Osteoblast (primary cell): ENCODE measurements at regions not wholly inside any gene's neighbourhood (a gene's known extent, or its start where the extent isn't known, plus 50 kb on each side); places are given as distances from the start of the nearest gene placed in this dataset.

Source experiments
- DNase-seq: peaks from one replicate; pipeline ENCODE4 v3.0.0; 2011; ENCODE audit warnings: low spot score, mixed read lengths; ENCODE audit not compliant: insufficient read length; ENCODE audit errors: missing footprints
- H2AFZ ChIP-seq: 2 replicates; pipeline ENCODE4 v1.6.0; 2011; ENCODE audit warnings: mild to moderate bottlenecking, low read length
- H3K27ac ChIP-seq: 2 replicates; pipeline ENCODE4 v1.5.1; 2011; ENCODE audit warnings: mild to moderate bottlenecking, low read depth, low read length, moderate library complexity
- H3K27me3 ChIP-seq: 2 replicates; pipeline ENCODE4 v1.6.0; 2012; ENCODE audit warnings: mild to moderate bottlenecking, control low read depth, inconsistent platforms, low read length, moderate library complexity; ENCODE audit not compliant: insufficient read depth
- H3K36me3 ChIP-seq: 2 replicates; pipeline ENCODE4 v1.5.1; 2011; ENCODE audit warnings: mild to moderate bottlenecking, low read length, control low read depth, moderate library complexity; ENCODE audit not compliant: insufficient read depth
- H3K4me1 ChIP-seq: 2 replicates; pipeline ENCODE4 v1.5.1; 2011; ENCODE audit warnings: mild to moderate bottlenecking, low read length, control low read depth, moderate library complexity; ENCODE audit not compliant: insufficient read depth
- H3K4me2 ChIP-seq: 2 replicates; pipeline ENCODE4 v1.6.0; 2011; ENCODE audit warnings: mild to moderate bottlenecking, low read length; ENCODE audit not compliant: insufficient read depth
- H3K4me3 ChIP-seq: fragments of 200-600 bp; sonication (generic); 3 replicates; pipeline ENCODE4 v1.5.1; 2012; ENCODE audit warnings: mild to moderate bottlenecking, low read length, inconsistent platforms; ENCODE audit not compliant: insufficient read depth
- H3K79me2 ChIP-seq: 2 replicates; pipeline ENCODE4 v1.6.0; 2012; ENCODE audit warnings: mild to moderate bottlenecking, low read length, control low read depth, inconsistent platforms; ENCODE audit not compliant: insufficient read depth
- H3K9me3 ChIP-seq: 2 replicates; pipeline ENCODE4 v1.5.1; 2011; ENCODE audit warnings: low read depth, low read length, control low read depth
- H4K20me1 ChIP-seq: 2 replicates; pipeline ENCODE4 v1.6.0; 2012; ENCODE audit warnings: mild to moderate bottlenecking, low read length, control low read depth; ENCODE audit not compliant: insufficient read depth
- CTCF ChIP-seq: IDR thresholded peaks from 2 replicates; pipeline ENCODE4 v1.5.1; 2011; ENCODE audit warnings: mild to moderate bottlenecking, low read depth, low read length, moderate library complexity; ENCODE audit errors: extremely low read depth

DNA sequence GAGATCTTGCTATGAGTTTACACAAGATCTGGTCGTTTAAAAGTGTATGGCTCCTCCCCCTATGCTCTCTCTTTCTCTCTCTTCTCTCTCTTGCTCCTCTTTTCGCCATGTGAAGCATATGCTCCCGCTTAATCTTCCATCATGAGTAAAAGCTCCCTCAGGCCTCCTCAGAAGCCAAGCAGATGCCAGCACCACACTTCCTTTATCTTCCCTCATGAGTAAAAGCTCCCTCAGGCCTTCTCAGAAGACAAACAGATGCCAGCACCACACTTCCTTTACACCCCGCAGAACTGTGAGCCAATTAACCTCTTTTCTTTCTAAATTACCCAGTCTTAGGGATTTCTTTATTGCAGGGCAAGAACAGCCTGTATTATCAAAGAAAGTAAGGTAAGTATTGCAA is 152.4 kb downstream of the SEC23A start:
- H3K36me3 ChIP-seq, result no peaks in the 10 kb centered on the region
- no peak overlapping the region for H2AFZ ChIP-seq
- H3K4me2 ChIP-seq, result no peak overlapping the region
- H3K4me3 ChIP-seq, result no peak overlapping the region
- peaks cover 4% of the 10 kb centered on the region for H3K4me1 ChIP-seq
- TF ChIP-seq CTCF, result no peak
- no peaks in the 10 kb centered on the region for H3K79me2 ChIP-seq
- no peaks in the 10 kb centered on the region for H4K20me1 ChIP-seq
- H3K9me3 ChIP-seq, result no peaks in the 10 kb centered on the region
- DNase-seq, result no peak
- H3K27ac ChIP-seq, result no peak overlapping the region
- no peaks in the 10 kb centered on the region for H3K27me3 ChIP-seq

DNA sequence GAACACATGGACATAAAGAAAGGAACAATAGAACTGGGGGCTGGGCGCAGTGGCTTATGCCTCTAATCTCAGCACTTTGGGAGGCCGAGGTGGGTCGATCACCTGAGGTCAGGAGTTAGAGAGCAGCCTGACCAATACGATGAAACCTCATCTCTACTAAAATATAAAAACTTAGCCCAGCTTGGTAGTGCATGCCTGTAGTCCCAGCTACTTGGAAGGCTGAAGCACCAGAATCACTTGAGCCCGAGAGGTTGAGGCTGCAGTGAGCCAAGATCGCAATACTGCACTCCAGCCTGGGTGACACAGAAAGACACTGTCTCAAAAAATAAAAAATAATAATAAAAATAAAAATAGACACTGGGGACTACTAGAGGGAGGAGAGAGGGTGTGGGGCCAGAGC is 154.5 kb downstream of the SEC23A start:
- TF ChIP-seq CTCF, result no peak
- DNase-seq, result no peak
- Histone ChIP-seq H3K4me1 (peaks cover 4% of the 10 kb centered on the region), H3K27ac (no peak overlapping the region), H2AFZ (no peak overlapping the region), H3K27me3 (no peaks in the 10 kb centered on the region), H3K36me3 (no peaks in the 10 kb centered on the region), H3K4me2 (no peak overlapping the region), H3K9me3 (no peaks in the 10 kb centered on the region), H4K20me1 (no peaks in the 10 kb centered on the region), H3K4me3 (no peak overlapping the region), H3K79me2 (no peaks in the 10 kb centered on the region)

GRCh38 chr14:38948171-38948570 is 154.9 kb downstream of the SEC23A start:
- Histone ChIP-seq H3K4me1 (peaks cover 4% of the 10 kb centered on the region), H3K27me3 (no peaks in the 10 kb centered on the region), H3K4me3 (no peak overlapping the region), H3K79me2 (no peaks in the 10 kb centered on the region), H3K9me3 (no peaks in the 10 kb centered on the region), H2AFZ (no peak overlapping the region), H4K20me1 (no peaks in the 10 kb centered on the region), H3K27ac (no peak overlapping the region), H3K4me2 (no peak overlapping the region), H3K36me3 (no peaks in the 10 kb centered on the region)
- DNase-seq, result no peak
- TF ChIP-seq CTCF, result no peak

DNA sequence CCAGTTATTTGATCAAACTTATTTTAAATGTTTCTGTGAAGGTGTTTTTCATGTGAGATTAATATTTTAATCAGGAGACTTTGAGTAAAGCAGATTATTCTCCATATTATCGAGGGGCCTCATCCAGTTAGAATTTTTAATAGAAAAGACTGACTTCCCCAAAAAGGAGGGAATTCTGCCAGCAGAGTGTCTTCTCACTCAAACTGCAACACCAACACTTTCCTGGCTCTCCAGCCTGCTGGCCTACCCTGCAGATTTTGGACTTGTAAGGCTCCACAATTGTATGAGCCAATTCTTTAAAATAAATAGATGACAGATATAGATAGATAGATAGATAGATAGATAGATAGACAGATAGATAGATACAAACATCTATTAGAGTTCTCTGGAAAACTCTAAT is 155.7 kb downstream of the SEC23A start:
- Histone ChIP-seq H3K9me3 (no peaks in the 10 kb centered on the region), H3K36me3 (no peaks in the 10 kb centered on the region), H2AFZ (no peak overlapping the region), H3K4me2 (no peak overlapping the region), H3K27ac (no peak overlapping the region), H3K4me1 (peaks cover 4% of the 10 kb centered on the region), H4K20me1 (no peaks in the 10 kb centered on the region), H3K4me3 (no peak overlapping the region), H3K27me3 (no peaks in the 10 kb centered on the region), H3K79me2 (no peaks in the 10 kb centered on the region)
- no peak for TF ChIP-seq CTCF
- no peak for DNase-seq
